Adrenal gland (tissue), 9 donors: ENCODE measurements at regions not wholly inside any gene's neighbourhood (a gene's known extent, or its start where the extent isn't known, plus 50 kb on each side); places are given as distances from the start of the nearest gene placed in this dataset.

Source experiments
- DNase-seq, 7 donors: peaks; one replicate each; pipeline ENCODE4 v3.0.0-alpha.2; 2019 to 2020
- H3K27ac ChIP-seq, 5 donors: fragments of 200-600 bp; sonication (generic) in 4 of 5; 1 replicate in 3 of 5; 2 replicates in 2 of 5; pipeline versions ENCODE4 v1.5.1 to v1.8.0; 2016 to 2020; ENCODE audit warnings: mild to moderate bottlenecking in 1 of 5
- H3K27me3 ChIP-seq: fragments of 200-600 bp; 2 replicates; pipeline ENCODE4 v1.8.0; 2021
- H3K36me3 ChIP-seq, 2 donors: fragments of 200-600 bp; replicated peaks in 1 of 2; 1 replicate in 1 of 2; 2 replicates in 1 of 2; pipeline versions ENCODE4 v1.5.1 to v1.8.0; 2018 to 2022
- H3K4me1 ChIP-seq, 2 donors: fragments of 200-600 bp; replicated peaks in 1 of 2; 1 replicate in 1 of 2; 2 replicates in 1 of 2; pipeline versions ENCODE4 v1.5.1 to v1.8.0; 2018 to 2021
- H3K4me3 ChIP-seq, 4 donors: fragments of 200-600 bp; sonication (generic) in 3 of 4; one replicate each; pipeline ENCODE4 v1.5.1; 2016 to 2018
- H3K9me3 ChIP-seq, 3 donors: fragments of 200-600 bp; sonication (generic) in 1 of 3; replicated peaks in 1 of 3; 1 replicate in 2 of 3; 2 replicates in 1 of 3; pipeline versions ENCODE4 v1.5.1 to v1.8.0; 2016 to 2021
- POLR2A ChIP-seq, 2 donors: fragments of 450-650 bp; IDR thresholded peaks; one replicate each; pipeline ENCODE4 v1.6.1; 2017; ENCODE audit warnings: antibody characterized with exemption in 2 of 2, mild to moderate bottlenecking in 2 of 2, moderate library complexity in 1 of 2
- WGBS, 4 donors: extraction: QIAGEN DNeasy Blood & Tissue Kit in 2 of 4; methylation state at CpG; one replicate each; pipeline versions ENCODE4 v1.1.5 to v1.1.7; 2013 to 2017; 5-methylcytosine and 5-hydroxymethylcytosine counted together
- intact Hi-C, 2 donors: fragments of 100-400 bp; cut with DNase I; formaldehyde crosslinking; loops; one replicate each; pipeline versions ENCODE4 v1.14.1 to v1.15.0; 2022 to 2023
- TF ChIP-seq, protein P1 (sequence below), 6 experiments: fragments of 450-650 bp in 4 of 6; fragments of 200-600 bp in 2 of 6; sonication (generic) in 1 of 6; IDR thresholded peaks; 1 replicate in 5 of 6; 2 replicates in 1 of 6; pipeline versions ENCODE4 v1.5.1 to v1.8.0; 2016 to 2021; ENCODE audit warnings: antibody characterized with exemption in 6 of 6, mild to moderate bottlenecking in 2 of 6, moderate library complexity in 1 of 6
- donor health status: healthy with polysubstance abuse.
- donor health status: Bipolar disorder and iron deficiency.
- donor health status: DM: yes; HTN: yes; CAD: no.
- donor health status: DM: no; HTN: no; CAD: no.
- donor health status: DM: no; HTN: no; CAD: no.

DNA sequence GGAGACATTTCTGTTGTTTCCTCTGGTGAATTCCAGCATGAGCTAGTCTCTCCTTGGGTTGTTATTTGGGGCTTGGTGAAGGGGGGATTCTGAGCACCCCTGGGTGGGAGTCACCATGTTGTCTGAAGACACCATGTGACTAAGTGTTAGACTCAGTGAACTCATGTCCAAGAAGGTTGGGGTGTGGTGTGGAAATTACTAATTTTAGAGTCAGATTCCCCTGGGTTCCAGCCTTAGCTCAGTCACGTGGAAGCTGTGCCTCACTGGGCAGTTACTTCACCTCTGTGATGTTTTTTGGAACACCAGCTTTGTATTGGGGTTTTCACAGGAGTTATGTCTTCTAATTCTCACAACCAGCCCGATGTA, 171.5 kb downstream of the RPLP1 start:
- Histone ChIP-seq H3K36me3 (no peaks in the 10 kb centered on the region), H3K4me3 (no peak overlapping the region), H3K9me3 (no peaks in the 10 kb centered on the region), H3K4me1 (no peaks in the 10 kb centered on the region), H3K27ac (no peak overlapping the region), H3K27me3 (no peaks in the 10 kb centered on the region)
- no peak for TF ChIP-seq POLR2A (IDR thresholded peaks at IDR 0.05)
- TF ChIP-seq, protein P1, sequence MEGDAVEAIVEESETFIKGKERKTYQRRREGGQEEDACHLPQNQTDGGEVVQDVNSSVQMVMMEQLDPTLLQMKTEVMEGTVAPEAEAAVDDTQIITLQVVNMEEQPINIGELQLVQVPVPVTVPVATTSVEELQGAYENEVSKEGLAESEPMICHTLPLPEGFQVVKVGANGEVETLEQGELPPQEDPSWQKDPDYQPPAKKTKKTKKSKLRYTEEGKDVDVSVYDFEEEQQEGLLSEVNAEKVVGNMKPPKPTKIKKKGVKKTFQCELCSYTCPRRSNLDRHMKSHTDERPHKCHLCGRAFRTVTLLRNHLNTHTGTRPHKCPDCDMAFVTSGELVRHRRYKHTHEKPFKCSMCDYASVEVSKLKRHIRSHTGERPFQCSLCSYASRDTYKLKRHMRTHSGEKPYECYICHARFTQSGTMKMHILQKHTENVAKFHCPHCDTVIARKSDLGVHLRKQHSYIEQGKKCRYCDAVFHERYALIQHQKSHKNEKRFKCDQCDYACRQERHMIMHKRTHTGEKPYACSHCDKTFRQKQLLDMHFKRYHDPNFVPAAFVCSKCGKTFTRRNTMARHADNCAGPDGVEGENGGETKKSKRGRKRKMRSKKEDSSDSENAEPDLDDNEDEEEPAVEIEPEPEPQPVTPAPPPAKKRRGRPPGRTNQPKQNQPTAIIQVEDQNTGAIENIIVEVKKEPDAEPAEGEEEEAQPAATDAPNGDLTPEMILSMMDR (IDR thresholded peaks at IDR 0.05): no peak
- no peak for DNase-seq
- intact Hi-C loops: no loop called here
- WGBS, 4 donors: 43 to 68% (median 52%) methylated on average over 2 of the region's 2 CpGs

DNA sequence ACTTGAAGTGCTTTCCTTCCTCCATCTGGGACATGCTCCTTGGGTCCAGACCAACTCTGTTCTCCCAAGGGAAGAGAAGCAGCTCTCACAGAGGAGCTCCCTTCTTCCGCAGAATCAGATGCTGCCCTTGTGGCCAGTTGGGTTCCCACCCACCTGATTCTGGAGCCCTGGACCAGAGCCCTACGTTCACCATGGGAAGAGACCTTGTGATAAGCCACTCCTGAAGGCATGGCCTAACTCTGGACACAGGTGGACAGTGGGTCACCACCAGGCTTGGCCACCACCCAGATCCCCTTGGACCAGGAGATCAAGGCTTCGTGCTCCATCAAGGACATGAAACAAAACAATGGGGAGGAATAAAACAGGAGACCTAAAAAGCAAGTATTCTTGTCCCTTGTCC, 172.2 kb downstream of the RPLP1 start:
- Histone ChIP-seq H3K4me1 (no peaks in the 10 kb centered on the region), H3K27ac (no peak overlapping the region), H3K9me3 (no peaks in the 10 kb centered on the region), H3K4me3 (no peak overlapping the region), H3K36me3 (no peaks in the 10 kb centered on the region), H3K27me3 (no peaks in the 10 kb centered on the region)
- DNase-seq: no peak
- intact Hi-C loops: no loop called here
- no peak for TF ChIP-seq POLR2A (IDR thresholded peaks at IDR 0.05)
- TF ChIP-seq, protein P1 (IDR thresholded peaks at IDR 0.05): no peak
- WGBS, 4 donors: 75 to 84% (median 77%) methylated on average over 3 of the region's 3 CpGs

DNA sequence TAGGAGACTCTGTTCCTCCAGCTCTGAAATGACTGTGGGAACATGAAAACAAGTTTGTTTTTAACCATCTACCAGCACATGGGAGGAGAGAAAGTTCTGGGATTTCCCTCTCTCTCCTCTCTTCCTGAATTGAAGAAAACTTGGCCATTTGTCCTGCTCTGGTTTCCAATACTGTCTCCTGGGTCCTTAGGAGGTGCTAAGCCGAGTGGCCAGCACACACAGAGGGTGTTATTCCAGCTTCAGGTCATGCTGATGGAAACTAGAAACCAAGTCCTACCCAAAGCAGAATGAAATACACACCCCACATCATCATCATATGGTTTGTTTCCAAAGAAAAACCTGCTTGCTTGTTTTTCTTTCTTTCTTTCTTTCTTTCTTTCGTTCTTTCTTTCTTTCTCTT, 172.7 kb downstream of the RPLP1 start:
- Histone ChIP-seq H3K4me3 (no peak overlapping the region), H3K4me1 (no peaks in the 10 kb centered on the region), H3K27me3 (no peaks in the 10 kb centered on the region), H3K27ac (no peak overlapping the region), H3K36me3 (no peaks in the 10 kb centered on the region), H3K9me3 (no peaks in the 10 kb centered on the region)
- intact Hi-C loops: no loop called here
- WGBS, 4 donors: 37 to 76% (median 66%) methylated on average over 1 to 2 of the region's 2 CpGs
- no peak for DNase-seq
- TF ChIP-seq, protein P1 (IDR thresholded peaks at IDR 0.05): no peak
- TF ChIP-seq POLR2A (IDR thresholded peaks at IDR 0.05): no peak

DNA sequence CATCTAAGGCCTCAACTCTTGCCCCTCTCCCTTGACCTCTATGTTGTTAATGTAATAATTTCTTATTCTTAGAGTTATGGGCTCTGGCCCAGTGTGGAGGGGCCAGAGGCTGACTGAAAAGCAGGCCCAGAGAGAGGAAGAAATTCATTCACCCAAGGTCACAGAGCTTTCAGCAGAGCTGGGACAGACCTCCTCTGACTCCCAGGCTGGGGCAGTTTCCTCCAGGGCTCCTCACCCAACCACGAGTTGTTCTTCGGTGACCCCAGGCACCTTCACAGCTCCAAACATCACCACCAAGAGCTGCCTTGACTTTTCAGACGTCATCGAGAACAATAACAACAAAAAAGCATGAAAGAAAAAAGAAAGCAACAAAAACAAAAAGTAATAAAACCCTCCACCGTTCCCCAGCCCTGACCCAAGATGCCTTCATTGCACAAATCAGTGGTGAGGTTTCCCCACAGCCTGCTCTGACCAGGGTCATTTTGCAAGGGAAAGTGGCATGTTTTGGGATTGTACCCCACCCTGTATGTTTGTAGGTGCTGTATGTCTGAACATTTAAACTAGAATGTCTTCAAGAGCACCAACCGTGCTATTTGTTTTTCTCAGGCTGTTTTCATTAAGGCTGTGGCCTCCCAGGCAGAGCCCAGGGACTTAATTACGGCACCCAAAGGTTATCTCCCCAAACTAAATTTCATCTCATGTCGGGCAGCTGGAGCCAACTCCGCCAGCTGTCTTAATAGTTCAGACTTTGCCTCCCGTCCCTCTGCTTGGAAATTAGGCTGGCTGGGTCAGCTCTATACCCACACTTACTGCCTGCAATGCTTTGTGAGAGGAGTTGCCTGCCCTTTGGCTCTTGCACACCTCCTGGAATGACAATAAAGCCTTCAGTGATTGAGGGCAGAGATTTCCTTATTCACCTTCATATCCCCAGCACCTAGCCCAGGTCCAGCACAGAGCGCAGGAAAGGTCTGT, 173.8 kb downstream of the RPLP1 start:
- Histone ChIP-seq H3K27ac (no peak overlapping the region), H3K9me3 (no peaks in the 10 kb centered on the region), H3K27me3 (peaks cover 3% of the 10 kb centered on the region), H3K4me1 (no peaks in the 10 kb centered on the region), H3K36me3 (no peaks in the 10 kb centered on the region), H3K4me3 (no peak overlapping the region)
- no peak for DNase-seq
- TF ChIP-seq, protein P1 (IDR thresholded peaks at IDR 0.05): no peak
- TF ChIP-seq POLR2A (IDR thresholded peaks at IDR 0.05): no peak
- WGBS, 4 donors: 66 to 69% (median 68%) methylated on average over 10 to 11 of the region's 11 CpGs
- intact Hi-C loops: no loop called here
